ENCODE measurements at regions not wholly inside any gene's neighbourhood (a gene's known extent, or its start where the extent isn't known, plus 50 kb on each side); places are given as distances from the start of the nearest gene placed in this dataset.
A peak's percentile ranks its signal among the peaks of the same experiment; 100 is the strongest.

DNA sequence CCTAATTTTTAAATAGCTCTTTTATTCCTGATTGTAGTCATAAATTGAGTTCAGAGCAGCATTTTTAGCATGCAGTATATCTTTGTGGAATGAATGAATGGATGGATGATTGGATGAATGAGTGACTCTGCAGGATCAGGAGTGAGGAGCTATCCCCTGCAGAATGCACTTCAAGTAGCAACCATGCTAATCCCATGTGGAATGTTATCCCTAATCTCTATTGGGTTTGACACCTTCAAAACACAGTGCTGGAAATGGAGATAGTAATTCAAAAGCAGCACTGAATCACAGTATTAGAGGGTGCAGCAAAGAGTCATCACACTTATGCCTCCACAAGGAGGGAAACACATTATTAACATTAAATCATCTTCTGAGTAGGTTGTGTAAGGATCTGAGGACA, 501.9 kb downstream of the SHISA9 start:
- Mint-ChIP-seq H3K9me3 (ENCODE audit: low read depth) (peaks cover 6% of the 10 kb centered on the region), H3K27me3 (no peaks in the 10 kb centered on the region), H3K36me3 (ENCODE audit: low read depth) (no peaks in the 10 kb centered on the region), H3K4me3 (no peak overlapping the region), H3K4me1 (no peaks in the 10 kb centered on the region), H3K27ac (no peak overlapping the region)
- ChIA-PET CTCF (no interaction called here), POLR2A (no interaction called here)
- intact Hi-C loops (cut with DNase I, micrococcal nuclease), result no loop called here
- ATAC-seq (no peak), DNase-seq (no peak)

DNA sequence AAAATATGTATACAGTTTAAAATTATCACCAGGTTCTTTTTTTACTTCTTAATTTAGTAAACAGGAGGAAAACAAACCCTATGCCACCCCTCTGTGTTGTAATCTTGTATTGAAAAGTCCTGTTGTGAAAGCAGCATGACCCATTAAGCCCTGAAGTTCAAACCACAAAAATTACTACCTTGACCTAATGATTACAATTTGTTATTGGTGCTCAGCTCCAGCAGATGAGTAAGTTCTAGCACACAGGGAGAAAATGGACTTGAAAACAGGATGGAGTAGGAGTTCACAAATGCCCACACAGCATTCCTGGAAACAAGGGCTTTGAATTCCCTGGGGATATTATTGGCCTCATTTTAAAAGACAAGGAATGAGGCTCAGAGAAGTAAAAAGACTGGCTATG, 505.8 kb upstream of the ERCC4 start:
- no peak overlapping the region for H3K27ac Mint-ChIP-seq

GRCh38 chr16:13419589-13419988, 500.4 kb upstream of the ERCC4 start:
- H3K27ac Mint-ChIP-seq, result no peak overlapping the region
- H3K27me3 Mint-ChIP-seq, result no peaks in the 10 kb centered on the region
- ATAC-seq (no peak), DNase-seq (no peak)
- intact Hi-C loops (cut with DNase I, micrococcal nuclease), result no loop called here
- ChIA-PET CTCF (no interaction called here), POLR2A (no interaction called here)
- H3K9me3 Mint-ChIP-seq (ENCODE audit: low read depth), result no peaks in the 10 kb centered on the region
- H3K4me1 Mint-ChIP-seq, result no peaks in the 10 kb centered on the region
- H3K36me3 Mint-ChIP-seq (ENCODE audit: low read depth), result no peaks in the 10 kb centered on the region
- H3K4me3 Mint-ChIP-seq, result no peak overlapping the region

More for the DNA sequence above, 505.8 kb upstream of the ERCC4 start:
- H3K9me3 Mint-ChIP-seq (ENCODE audit: low read depth), result no peaks in the 10 kb centered on the region
- no peaks in the 10 kb centered on the region for H3K4me1 Mint-ChIP-seq
- intact Hi-C loops (cut with DNase I, micrococcal nuclease), result no loop called here
- H3K4me3 Mint-ChIP-seq, result no peak overlapping the region
- CTCF ChIA-PET, result no interaction called here
- no peaks in the 10 kb centered on the region for H3K27me3 Mint-ChIP-seq
- no peak for ATAC-seq
- no peaks in the 10 kb centered on the region for H3K36me3 Mint-ChIP-seq (ENCODE audit: low read depth)
- no peak for DNase-seq
- POLR2A ChIA-PET, result no interaction called here

- no peaks in the 10 kb centered on the region for H3K9me3 Mint-ChIP-seq (ENCODE audit: low read depth)
- ChIA-PET POLR2A (no interaction called here), CTCF (no interaction called here)
- ATAC-seq (no peak), DNase-seq (no peak)
- H3K27ac Mint-ChIP-seq, result no peak overlapping the region
- H3K27me3 Mint-ChIP-seq, result no peaks in the 10 kb centered on the region
- no peaks in the 10 kb centered on the region for H3K36me3 Mint-ChIP-seq (ENCODE audit: low read depth)
- intact Hi-C loops (cut with DNase I, micrococcal nuclease), result no loop called here
- no peaks in the 10 kb centered on the region for H3K4me1 Mint-ChIP-seq
- H3K4me3 Mint-ChIP-seq, result no peak overlapping the region
Measured at GRCh38 chr16:13421726-13422125, 498.2 kb upstream of the ERCC4 start.

- ATAC-seq (no peak), DNase-seq (no peak)
- no peak overlapping the region for H3K4me3 Mint-ChIP-seq
- H3K27me3 Mint-ChIP-seq, result no peaks in the 10 kb centered on the region
- no peaks in the 10 kb centered on the region for H3K36me3 Mint-ChIP-seq (ENCODE audit: low read depth)
- no peak overlapping the region for H3K27ac Mint-ChIP-seq
- CTCF ChIA-PET, result interaction anchor here (0.7 kb wide), 1 partner anchor 525 kb away, joined by 4 read pairs; no protein-coding TSS in a partner anchor
- intact Hi-C loops (cut with DNase I, micrococcal nuclease), result no loop called here
- no peaks in the 10 kb centered on the region for H3K9me3 Mint-ChIP-seq (ENCODE audit: low read depth)
- POLR2A ChIA-PET, result no interaction called here
- H3K4me1 Mint-ChIP-seq, result no peaks in the 10 kb centered on the region
Measured at GRCh38 chr16:13425836-13426235, 494.1 kb upstream of the ERCC4 start.

DNA sequence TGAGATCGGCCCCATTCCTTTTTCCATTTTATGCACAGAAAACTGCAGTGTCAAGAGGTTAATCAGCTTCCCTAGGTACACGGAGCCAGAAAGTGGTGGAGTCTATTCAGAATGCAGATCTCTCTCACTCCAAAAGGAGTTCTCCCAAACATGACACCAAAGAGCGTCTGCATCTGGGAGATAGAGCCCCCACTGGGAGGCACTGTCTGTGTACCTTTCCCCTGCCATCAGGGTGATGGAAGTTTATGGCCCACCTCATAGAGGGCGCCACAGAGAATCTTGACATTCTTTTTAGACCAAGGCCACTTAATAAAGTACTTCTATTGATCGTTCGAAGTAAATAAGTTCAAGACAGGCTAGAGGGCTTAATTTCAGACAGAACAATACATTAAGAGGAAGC, 493.7 kb upstream of the ERCC4 start:
- CTCF ChIA-PET, result interaction anchor here (0.7 to 1.3 kb wide), 3 partner anchors 26 to 526 kb away, joined by 4 read pairs; no protein-coding TSS in a partner anchor
- no peaks in the 10 kb centered on the region for H3K9me3 Mint-ChIP-seq (ENCODE audit: low read depth)
- H3K27me3 Mint-ChIP-seq, result no peaks in the 10 kb centered on the region
- DNase-seq, result peak; percentile 8
- no peaks in the 10 kb centered on the region for H3K36me3 Mint-ChIP-seq (ENCODE audit: low read depth)
- POLR2A ChIA-PET, result no interaction called here
- no peak overlapping the region for H3K4me3 Mint-ChIP-seq
- ATAC-seq, result no peak
- no peak overlapping the region for H3K27ac Mint-ChIP-seq
- H3K4me1 Mint-ChIP-seq, result no peaks in the 10 kb centered on the region
- intact Hi-C loops (cut with DNase I, micrococcal nuclease), result no loop called here

DNA sequence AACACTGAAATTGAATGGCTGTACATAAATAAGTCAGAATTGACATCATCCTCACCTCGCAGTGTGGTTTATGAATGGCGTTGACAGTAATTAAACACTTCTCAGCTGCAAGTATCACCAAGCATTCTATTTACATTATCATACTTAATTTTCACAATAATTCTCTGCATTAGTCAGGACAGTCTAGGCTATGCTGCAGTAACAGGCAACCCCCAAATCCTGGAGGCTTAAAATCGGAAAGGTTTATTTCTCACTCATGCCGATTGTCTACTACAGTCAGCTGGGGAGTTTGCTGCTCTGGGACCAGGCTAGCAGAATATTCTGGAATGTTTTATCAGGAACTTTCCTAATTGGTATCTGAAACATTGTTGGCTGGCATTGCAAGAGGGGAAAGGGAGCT, 493.2 kb upstream of the ERCC4 start:
- DNase-seq, result no peak
- Mint-ChIP-seq H3K4me1 (no peaks in the 10 kb centered on the region), H3K27me3 (no peaks in the 10 kb centered on the region), H3K9me3 (ENCODE audit: low read depth) (no peaks in the 10 kb centered on the region), H3K27ac (no peak overlapping the region), H3K36me3 (ENCODE audit: low read depth) (no peaks in the 10 kb centered on the region), H3K4me3 (no peak overlapping the region)
- ChIA-PET CTCF (interaction anchor here (0.7 to 1.3 kb wide), 3 partner anchors 26 to 491 kb away, joined by 3 to 4 read pairs (median 4); no protein-coding TSS in a partner anchor), POLR2A (no interaction called here)
- intact Hi-C loops (cut with DNase I, micrococcal nuclease), result no loop called here
- ATAC-seq, result no peak

DNA sequence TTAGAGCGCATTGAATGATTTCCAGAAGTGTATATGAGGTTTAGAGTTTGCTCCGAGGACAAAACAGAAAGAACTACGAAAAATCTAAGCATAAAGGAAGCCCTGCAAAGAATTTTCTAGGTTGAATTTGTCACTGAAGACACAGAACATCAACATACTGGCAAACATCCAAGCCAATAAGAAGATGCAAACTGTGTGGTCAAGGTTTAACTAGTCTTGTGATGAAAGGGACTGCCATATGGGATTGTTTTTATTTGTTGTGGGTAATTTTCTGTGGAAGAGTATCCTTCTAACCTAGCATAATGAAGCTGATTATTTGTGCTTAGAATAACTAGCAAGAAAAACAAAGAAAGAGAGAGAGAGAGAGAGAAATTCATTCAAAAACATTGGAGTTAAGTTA, 492.0 kb upstream of the ERCC4 start:
- H3K36me3 Mint-ChIP-seq (ENCODE audit: low read depth), result no peaks in the 10 kb centered on the region
- no peak overlapping the region for H3K27ac Mint-ChIP-seq

GRCh38 chr16:13429416-13429815, 490.5 kb upstream of the ERCC4 start:
- no peaks in the 10 kb centered on the region for H3K36me3 Mint-ChIP-seq (ENCODE audit: low read depth)
- no peaks in the 10 kb centered on the region for H3K27me3 Mint-ChIP-seq
- DNase-seq (no peak), ATAC-seq (no peak)
- no peak overlapping the region for H3K4me3 Mint-ChIP-seq
- H3K27ac Mint-ChIP-seq, result no peak overlapping the region
- ChIA-PET POLR2A (no interaction called here), CTCF (no interaction called here)
- intact Hi-C loops (cut with DNase I, micrococcal nuclease), result no loop called here
- no peaks in the 10 kb centered on the region for H3K9me3 Mint-ChIP-seq (ENCODE audit: low read depth)
- H3K4me1 Mint-ChIP-seq, result no peaks in the 10 kb centered on the region

More for the DNA sequence above, 492.0 kb upstream of the ERCC4 start:
- ChIA-PET CTCF (no interaction called here), POLR2A (no interaction called here)
- H3K4me1 Mint-ChIP-seq, result no peaks in the 10 kb centered on the region
- ATAC-seq (no peak), DNase-seq (no peak)
- H3K27me3 Mint-ChIP-seq, result no peaks in the 10 kb centered on the region
- H3K9me3 Mint-ChIP-seq (ENCODE audit: low read depth), result no peaks in the 10 kb centered on the region
- intact Hi-C loops (cut with DNase I, micrococcal nuclease), result no loop called here
- no peak overlapping the region for H3K4me3 Mint-ChIP-seq

- Mint-ChIP-seq H3K36me3 (ENCODE audit: low read depth) (no peaks in the 10 kb centered on the region), H3K27ac (peak overlapping the region; percentile 7), H3K4me1 (peaks cover 15% of the 10 kb centered on the region), H3K27me3 (no peaks in the 10 kb centered on the region), H3K4me3 (no peak overlapping the region), H3K9me3 (ENCODE audit: low read depth) (no peaks in the 10 kb centered on the region)
- DNase-seq (peak; percentile 9), ATAC-seq (no peak)
- ChIA-PET CTCF (no interaction called here), POLR2A (no interaction called here)
- intact Hi-C loops (cut with DNase I, micrococcal nuclease), result loop anchor here in 1 of 2 experiments (5.0 kb wide), 1 partner anchor 58 kb away; no protein-coding TSS in a partner anchor
Measured at GRCh38 chr16:13435415-13435814, 484.5 kb upstream of the ERCC4 start.

GRCh38 chr16:13435873-13436474, 484.0 kb upstream of the ERCC4 start:
- Mint-ChIP-seq H3K9me3 (ENCODE audit: low read depth) (no peaks in the 10 kb centered on the region), H3K27ac (peak overlapping the region; percentile 7), H3K36me3 (ENCODE audit: low read depth) (no peaks in the 10 kb centered on the region), H3K4me1 (peaks cover 15% of the 10 kb centered on the region), H3K4me3 (no peak overlapping the region), H3K27me3 (no peaks in the 10 kb centered on the region)
- ChIA-PET CTCF (no interaction called here), POLR2A (no interaction called here)
- intact Hi-C loops (cut with DNase I, micrococcal nuclease), result loop anchor here in 1 of 2 experiments (5.0 kb wide), 1 partner anchor 59 kb away; no protein-coding TSS in a partner anchor
- DNase-seq (no peak), ATAC-seq (no peak)

GRCh38 chr16:13436641-13437412, 483.1 kb upstream of the ERCC4 start:
- DNase-seq, result peak; percentile 37
- peak; percentile 71 for ATAC-seq
- Mint-ChIP-seq H3K27me3 (no peaks in the 10 kb centered on the region), H3K27ac (peak overlapping the region; percentile 20), H3K4me1 (peaks cover 15% of the 10 kb centered on the region), H3K4me3 (no peak overlapping the region), H3K9me3 (ENCODE audit: low read depth) (no peaks in the 10 kb centered on the region), H3K36me3 (ENCODE audit: low read depth) (no peaks in the 10 kb centered on the region)
- ChIA-PET CTCF (no interaction called here), POLR2A (interaction anchor here (0.7 kb wide), 1 partner anchor 870 kb away, joined by 3 read pairs; no protein-coding TSS in a partner anchor)
- intact Hi-C loops (cut with DNase I, micrococcal nuclease), result loop anchor here in 1 of 2 experiments (5.0 kb wide), 1 partner anchor 60 kb away; no protein-coding TSS in a partner anchor

Data from activated CD4-positive, alpha-beta T cell treated with anti-CD3 and anti-CD28 coated beads for 36 hours (primary cell).